T-cell (primary cell): ENCODE measurements at regions not wholly inside any gene's neighbourhood (a gene's known extent, or its start where the extent isn't known, plus 50 kb on each side); places are given as distances from the start of the nearest gene placed in this dataset.

Experiments used
- ATAC-seq, 4 experiments: fragments of 200-7000 bp in 3 of 4; fragments of 150-1000 bp in 1 of 4; cut with Tn5 transposase; replicated peaks in 1 of 4; 1 replicate in 3 of 4; 2 replicates in 1 of 4; pipeline ENCODE4 v1.10.0; 2021; ENCODE audit warnings: moderate library complexity in 3 of 4, mild to moderate bottlenecking in 2 of 4, moderate number of reproducible peaks in 1 of 4
- CTCF ChIA-PET, 2 donors: fragments of 300-600 bp; sonication (Branson Sonifier 250); formaldehyde crosslinking; loops; one replicate each; lab custom pipeline; 2022; ENCODE audit warnings: antibody characterized with exemption in 2 of 2; lab: Charles Lee
- POLR2A ChIA-PET, 2 donors: fragments of 300-600 bp; sonication (Branson Sonifier 250); formaldehyde crosslinking; loops; one replicate each; lab custom pipeline; 2022; ENCODE audit warnings: antibody characterized with exemption in 2 of 2; lab: Charles Lee
- DNase-seq, 35 experiments: peaks; one replicate each; pipeline versions ENCODE4 v3.0.0 to v3.0.0-alpha.2; 2013 to 2023
- H3K27ac ChIP-seq: one replicate; pipeline ENCODE4 v1.5.1; 2013; ENCODE audit warnings: low read length
- H3K27me3 ChIP-seq, 2 experiments: replicated peaks in 1 of 2; 1 replicate in 1 of 2; 2 replicates in 1 of 2; pipeline versions ENCODE4 v1.6.1 to v1.7.0; 2013; ENCODE audit warnings: low read length in 1 of 2, mixed read lengths in 1 of 2; ENCODE audit not compliant: control insufficient read depth in 2 of 2, insufficient read depth in 2 of 2; ENCODE audit errors: extremely low read depth in 1 of 2
- H3K36me3 ChIP-seq, 2 donors: 1 replicate in 1 of 2; 2 replicates in 1 of 2; pipeline versions ENCODE4 v1.6.1 to v1.7.0; 2013; ENCODE audit warnings: low read length in 1 of 2; ENCODE audit not compliant: control insufficient read depth in 2 of 2, insufficient read depth in 1 of 2; ENCODE audit errors: extremely low read depth in 1 of 2
- H3K4me1 ChIP-seq, 2 experiments: 1 replicate in 1 of 2; 2 replicates in 1 of 2; pipeline versions ENCODE4 v1.6.1 to v1.7.0; 2013; ENCODE audit warnings: low read length in 2 of 2, mixed read lengths in 1 of 2; ENCODE audit not compliant: insufficient read depth in 2 of 2, control insufficient read depth in 1 of 2; ENCODE audit errors: extremely low read depth in 1 of 2
- H3K4me3 ChIP-seq, 2 donors: 1 replicate in 1 of 2; 2 replicates in 1 of 2; pipeline versions ENCODE4 v1.5.1 to v1.7.0; 2013; ENCODE audit warnings: mild to moderate bottlenecking in 2 of 2, low read length in 1 of 2, moderate library complexity in 1 of 2; ENCODE audit not compliant: control insufficient read depth in 1 of 2; ENCODE audit errors: extremely low read depth in 1 of 2
- H3K9me3 ChIP-seq: 2 replicates; pipeline ENCODE4 v1.7.0; 2013
- H3K27ac Mint-ChIP-seq, 2 donors: one replicate each; pipeline ENCODE4 v1.8.0; 2020 to 2021; ENCODE audit warnings: mild to moderate bottlenecking in 2 of 2, mixed read lengths in 2 of 2
- H3K27me3 Mint-ChIP-seq, 2 donors: one replicate each; pipeline ENCODE4 v1.8.0; 2021 to 2022; ENCODE audit warnings: mixed read lengths in 2 of 2
- H3K36me3 Mint-ChIP-seq: one replicate; pipeline ENCODE4 v1.8.0; 2021; ENCODE audit warnings: mixed read lengths
- H3K4me1 Mint-ChIP-seq, 3 donors: one replicate each; pipeline ENCODE4 v1.8.0; 2020 to 2022; ENCODE audit warnings: mixed read lengths in 3 of 3, mild to moderate bottlenecking in 1 of 3
- H3K4me3 Mint-ChIP-seq, 3 donors: one replicate each; pipeline ENCODE4 v1.8.0; 2020 to 2022; ENCODE audit warnings: mild to moderate bottlenecking in 3 of 3, mixed read lengths in 3 of 3, moderate library complexity in 3 of 3
- H3K9me3 Mint-ChIP-seq, 3 donors: one replicate each; pipeline ENCODE4 v1.8.0; 2020 to 2022; ENCODE audit warnings: mixed read lengths in 3 of 3
- WGBS: methylation state at CpG from one replicate; pipeline ENCODE4 v1.1.5; 2013; ENCODE audit warnings: missing lambda C conversion rate; ENCODE audit not compliant: insufficient coverage; 5-methylcytosine and 5-hydroxymethylcytosine counted together

DNA sequence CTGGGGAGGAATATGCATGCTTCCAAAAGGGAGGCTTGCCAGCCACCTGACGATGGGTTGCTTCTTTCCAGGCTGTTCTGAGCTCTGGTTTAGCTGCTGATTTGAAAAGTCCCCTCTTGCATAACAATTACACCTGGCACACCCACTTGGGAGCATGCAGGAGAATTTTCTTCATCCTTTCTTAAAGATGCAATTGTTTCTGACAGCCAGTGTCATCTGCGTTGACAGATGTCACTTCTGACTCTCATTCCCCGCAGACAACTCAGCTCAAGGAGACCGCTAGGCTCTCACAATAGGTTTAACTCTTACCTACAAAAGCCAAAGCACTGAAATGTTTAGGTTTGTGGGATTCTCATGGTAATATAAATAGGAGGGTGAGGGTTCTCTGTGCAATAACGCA lies 185.6 kb upstream of the SYNPR start:
- H3K4me1 Mint-ChIP-seq = no peaks in the 10 kb centered on the region
- 40% methylated on average over 2 of the region's 5 CpGs for WGBS
- H3K27ac Mint-ChIP-seq = no peak overlapping the region
- Histone ChIP-seq H3K4me1 (no peaks in the 10 kb centered on the region), H3K4me3 (no peak overlapping the region), H3K9me3 (no peaks in the 10 kb centered on the region), H3K27ac (no peak overlapping the region), H3K36me3 (no peaks in the 10 kb centered on the region), H3K27me3 (no peaks in the 10 kb centered on the region)
- no peak overlapping the region for H3K4me3 Mint-ChIP-seq
- peaks cover 3 to 22% (median 10%) of the 10 kb centered on the region in 3 donors for H3K9me3 Mint-ChIP-seq
- CTCF ChIA-PET = interaction anchor here in 1 of 2 donors (0.6 kb wide), 1 partner anchor 598 kb away, joined by 4 read pairs; no protein-coding TSS in a partner anchor
- H3K36me3 Mint-ChIP-seq = no peaks in the 10 kb centered on the region
- POLR2A ChIA-PET = no interaction called here
- DNase-seq (no peak), ATAC-seq (no peak)
- no peaks in the 10 kb centered on the region for H3K27me3 Mint-ChIP-seq

DNA sequence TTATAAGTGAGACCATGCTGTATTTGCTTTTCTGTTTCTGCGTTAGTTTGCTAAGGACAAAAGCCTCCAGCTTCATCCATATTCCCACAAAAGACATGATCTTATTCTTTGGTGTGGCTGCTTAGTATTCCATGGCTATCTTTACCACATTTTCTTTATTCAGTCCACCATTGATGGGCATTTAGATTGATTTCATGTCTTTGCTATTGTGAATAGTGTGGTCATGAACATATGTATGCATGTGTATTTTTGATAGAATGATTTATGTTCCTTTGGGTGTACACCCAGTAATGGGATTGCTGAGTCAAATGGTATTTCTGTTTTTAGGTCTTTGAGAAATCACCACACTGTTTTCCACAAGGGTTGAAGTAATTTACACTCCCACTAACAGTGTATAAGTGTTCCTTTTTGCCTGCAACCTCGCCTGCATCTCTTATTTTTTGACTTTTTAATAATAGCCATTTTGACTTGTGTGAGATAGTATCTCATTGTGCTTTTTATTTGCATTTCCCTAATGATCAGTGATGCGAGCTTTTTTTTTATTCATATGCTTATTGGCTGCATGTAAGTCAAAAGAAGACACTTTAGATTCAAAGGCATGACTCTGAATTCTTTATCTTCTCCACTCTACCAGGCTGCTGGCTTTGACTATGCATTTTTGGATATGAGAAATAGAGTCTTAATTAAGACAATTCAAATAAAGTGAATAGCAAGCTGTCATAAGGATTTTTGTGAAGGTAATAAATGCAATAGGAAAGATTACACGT lies 183.3 kb upstream of the SYNPR start:
- Histone ChIP-seq H3K4me1 (no peaks in the 10 kb centered on the region), H3K4me3 (no peak overlapping the region), H3K36me3 (no peaks in the 10 kb centered on the region), H3K9me3 (no peaks in the 10 kb centered on the region), H3K27me3 (no peaks in the 10 kb centered on the region), H3K27ac (no peak overlapping the region)
- H3K36me3 Mint-ChIP-seq = no peaks in the 10 kb centered on the region
- H3K9me3 Mint-ChIP-seq = peaks cover 4 to 24% (median 14%) of the 10 kb centered on the region in 3 donors
- ATAC-seq (no peak), DNase-seq (no peak)
- no peaks in the 10 kb centered on the region for H3K27me3 Mint-ChIP-seq
- ChIA-PET POLR2A (no interaction called here), CTCF (no interaction called here)
- WGBS = no CpG with 5 or more reads among the region's 4 CpGs
- H3K4me1 Mint-ChIP-seq = no peaks in the 10 kb centered on the region
- H3K4me3 Mint-ChIP-seq = no peak overlapping the region
- no peak overlapping the region for H3K27ac Mint-ChIP-seq

DNA sequence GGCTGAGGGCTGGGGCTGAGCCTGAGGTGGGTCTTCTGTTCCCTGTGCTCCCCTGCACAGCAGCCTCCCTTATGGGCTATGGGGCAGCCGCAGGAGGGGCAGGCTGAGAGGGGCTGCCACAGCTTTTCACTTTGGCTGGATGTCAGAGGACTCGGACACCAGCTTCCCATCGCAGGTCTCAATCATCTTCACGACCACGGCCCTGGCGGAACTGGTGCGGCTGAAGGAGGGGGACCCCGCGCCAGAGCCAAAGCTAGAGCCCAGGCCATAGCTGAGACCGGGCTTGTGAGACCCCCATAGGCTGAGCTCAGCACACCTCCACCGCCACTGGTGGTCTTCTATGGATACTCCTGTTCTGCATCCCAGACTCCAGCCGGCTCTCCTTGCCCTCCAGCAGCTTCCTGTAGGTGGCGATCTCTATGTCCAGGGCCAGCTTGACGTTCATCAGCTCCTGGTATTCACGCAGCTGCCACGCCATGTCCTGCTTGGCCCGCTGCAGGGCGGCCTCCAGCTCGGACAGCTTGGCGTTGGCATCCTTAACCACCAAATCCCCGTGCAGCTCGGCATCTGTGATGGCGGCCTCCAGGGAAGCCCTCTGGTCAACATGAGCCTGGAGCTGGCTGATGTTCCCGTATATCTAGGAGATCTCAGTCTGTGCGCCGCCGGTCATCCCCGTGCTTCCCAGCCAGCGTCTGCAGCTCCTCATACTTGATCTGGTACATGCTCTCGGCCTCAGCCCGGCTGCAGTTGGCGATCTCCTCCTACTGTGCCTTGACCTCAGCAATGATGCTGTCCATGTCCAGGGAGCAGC lies 181.7 kb upstream of the SYNPR start:
- Histone ChIP-seq H3K27ac (no peak overlapping the region), H3K4me3 (no peak overlapping the region), H3K4me1 (no peaks in the 10 kb centered on the region), H3K27me3 (no peaks in the 10 kb centered on the region), H3K36me3 (no peaks in the 10 kb centered on the region), H3K9me3 (no peaks in the 10 kb centered on the region)
- CTCF ChIA-PET = interaction anchor here in 1 of 2 donors (0.6 kb wide), 1 partner anchor 102 kb away, joined by 3 read pairs; no protein-coding TSS in a partner anchor
- no peaks in the 10 kb centered on the region for H3K4me1 Mint-ChIP-seq
- POLR2A ChIA-PET = no interaction called here
- H3K27ac Mint-ChIP-seq = no peak overlapping the region
- H3K9me3 Mint-ChIP-seq = peaks cover 4 to 20% (median 15%) of the 10 kb centered on the region in 3 donors
- ATAC-seq (no peak), DNase-seq (no peak)
- no peak overlapping the region for H3K4me3 Mint-ChIP-seq
- no peaks in the 10 kb centered on the region for H3K36me3 Mint-ChIP-seq
- WGBS = 96% methylated on average over 32 of the region's 32 CpGs
- no peaks in the 10 kb centered on the region for H3K27me3 Mint-ChIP-seq

DNA sequence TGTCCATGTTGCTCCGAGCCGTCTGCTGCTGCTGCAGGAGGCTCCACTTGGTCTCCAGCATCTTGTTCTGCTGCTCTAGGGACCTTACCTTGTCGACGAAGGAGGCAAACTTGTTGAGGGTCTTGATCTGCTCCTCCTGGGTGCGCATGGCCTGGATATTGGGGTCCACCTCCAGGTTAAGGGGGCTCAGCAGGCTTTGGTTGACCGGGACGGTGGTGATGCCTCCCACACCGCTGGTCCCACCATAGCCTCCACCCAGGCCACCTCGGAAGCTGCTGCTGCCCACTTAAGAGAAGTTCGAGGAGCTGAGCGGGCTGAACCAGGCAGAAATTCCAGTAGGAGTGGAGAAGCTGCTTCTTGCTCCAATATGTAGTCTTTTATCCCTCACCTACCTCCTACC lies 180.7 kb upstream of the SYNPR start:
- no peak for ATAC-seq

DNA sequence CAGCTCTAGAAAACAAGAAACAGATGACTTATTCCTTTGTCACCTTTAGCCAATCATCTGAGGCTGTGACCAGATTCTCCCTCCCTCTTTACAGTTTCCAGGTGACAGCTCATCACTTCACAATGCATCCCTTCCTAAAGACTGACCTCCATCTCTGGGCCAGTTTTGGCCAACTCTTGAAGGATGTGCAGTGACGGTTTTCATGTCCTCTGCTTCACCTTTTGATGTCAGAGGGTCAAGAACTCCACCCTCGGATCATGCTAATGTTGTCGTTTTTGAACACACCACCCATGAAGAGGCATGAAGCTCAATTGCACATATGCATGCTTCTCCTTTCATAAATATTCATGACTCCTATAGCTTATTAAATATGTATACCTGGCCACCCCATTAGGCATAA lies 161.2 kb upstream of the SYNPR start:
- H3K27me3 Mint-ChIP-seq = no peaks in the 10 kb centered on the region
- Histone ChIP-seq H3K27ac (no peak overlapping the region), H3K4me3 (no peak overlapping the region), H3K9me3 (no peaks in the 10 kb centered on the region), H3K36me3 (no peaks in the 10 kb centered on the region), H3K27me3 (no peaks in the 10 kb centered on the region), H3K4me1 (no peaks in the 10 kb centered on the region)
- H3K27ac Mint-ChIP-seq = no peak overlapping the region
- no peak overlapping the region for H3K4me3 Mint-ChIP-seq
- ATAC-seq (no peak), DNase-seq (no peak)
- WGBS = 57% methylated on average over 3 of the region's 3 CpGs
- ChIA-PET POLR2A (no interaction called here), CTCF (no interaction called here)
- no peaks in the 10 kb centered on the region for H3K36me3 Mint-ChIP-seq
- H3K4me1 Mint-ChIP-seq = no peaks in the 10 kb centered on the region
- peaks cover 2 to 14% (median 3%) of the 10 kb centered on the region in 3 donors for H3K9me3 Mint-ChIP-seq

More for the DNA sequence above, 180.7 kb upstream of the SYNPR start:
- Histone ChIP-seq H3K9me3 (no peaks in the 10 kb centered on the region), H3K27ac (no peak overlapping the region), H3K4me3 (no peak overlapping the region), H3K27me3 (no peaks in the 10 kb centered on the region), H3K4me1 (no peaks in the 10 kb centered on the region), H3K36me3 (no peaks in the 10 kb centered on the region)
- WGBS = 83% methylated on average over 11 of the region's 11 CpGs
- Mint-ChIP-seq H3K4me3 (no peak overlapping the region), H3K9me3 (peaks cover 4 to 20% (median 14%) of the 10 kb centered on the region in 3 donors), H3K36me3 (no peaks in the 10 kb centered on the region), H3K4me1 (no peaks in the 10 kb centered on the region), H3K27ac (no peak overlapping the region), H3K27me3 (no peaks in the 10 kb centered on the region)
- POLR2A ChIA-PET = no interaction called here
- CTCF ChIA-PET = no interaction called here
- DNase-seq = no peak

DNA sequence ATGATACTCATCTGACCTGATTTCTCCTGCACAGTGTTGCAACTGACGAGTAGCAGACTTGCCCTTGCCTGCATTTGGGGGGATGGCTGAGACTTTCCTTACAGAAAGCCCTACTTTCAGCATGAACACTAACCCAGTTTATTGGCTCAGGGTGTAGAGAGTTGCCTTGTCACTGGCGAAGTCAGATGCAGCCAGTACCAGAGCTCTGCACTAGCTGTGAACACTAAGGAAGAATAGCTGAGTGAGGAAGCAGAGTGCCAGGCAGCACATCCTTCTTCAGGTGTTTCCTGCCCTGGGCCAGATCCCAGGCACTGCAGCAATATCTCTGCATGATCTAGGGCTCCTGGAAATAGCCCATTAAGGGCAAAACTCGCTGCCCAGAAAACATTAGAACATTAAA lies 154.0 kb upstream of the SYNPR start:
- Mint-ChIP-seq H3K4me3 (no peak overlapping the region), H3K27me3 (no peaks in the 10 kb centered on the region), H3K27ac (no peak overlapping the region), H3K4me1 (no peaks in the 10 kb centered on the region), H3K9me3 (peaks cover 0 to 18% (median 3%) of the 10 kb centered on the region in 3 donors), H3K36me3 (no peaks in the 10 kb centered on the region)
- Histone ChIP-seq H3K27ac (no peak overlapping the region), H3K27me3 (no peaks in the 10 kb centered on the region), H3K4me3 (no peak overlapping the region), H3K4me1 (no peaks in the 10 kb centered on the region), H3K36me3 (no peaks in the 10 kb centered on the region), H3K9me3 (no peaks in the 10 kb centered on the region)
- ChIA-PET CTCF (no interaction called here), POLR2A (no interaction called here)
- no peak for ATAC-seq
- 83% methylated on average over 1 of the region's 3 CpGs for WGBS
- no peak for DNase-seq
